ENCODE measurements at regions not wholly inside any gene's neighbourhood (a gene's known extent, or its start where the extent isn't known, plus 50 kb on each side); places are given as distances from the start of the nearest gene placed in this dataset.

- no peak for DNase-seq (ENCODE audit: low read depth in 2 of 2)
Measured at GRCh38 chr1:118736322-118736721, 251.8 kb downstream of the TBX15 start.

GRCh38 chr1:118717893-118718292 is 270.2 kb downstream of the TBX15 start:
- DNase-seq (ENCODE audit: low read depth in 2 of 2) = no peak

GRCh38 chr1:118716775-118717174 is 271.4 kb downstream of the TBX15 start:
- DNase-seq (ENCODE audit: low read depth in 2 of 2) = no peak

GRCh38 chr1:118711356-118711755 is 276.8 kb downstream of the TBX15 start:
- DNase-seq (ENCODE audit: low read depth in 2 of 2) = no peak

DNA sequence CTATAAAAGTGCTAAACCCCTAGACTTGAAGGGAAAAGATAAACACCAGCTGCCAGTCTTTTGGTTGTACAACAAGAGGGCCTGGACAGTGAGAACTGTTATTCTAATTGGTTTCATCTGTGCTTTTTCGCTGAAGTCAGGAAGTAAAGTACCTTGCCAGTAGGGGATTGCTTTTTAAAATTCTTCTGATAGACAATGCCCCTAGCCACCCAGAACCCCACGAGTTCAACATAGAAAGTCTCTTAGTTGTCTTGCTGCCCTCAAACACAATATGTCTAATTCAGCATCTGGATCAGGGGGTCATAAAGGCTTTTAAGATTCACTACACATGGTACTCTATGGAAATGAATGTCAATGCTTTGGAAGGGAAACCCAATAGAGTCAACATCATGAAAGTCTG is 289.2 kb downstream of the TBX15 start:
- DNase-seq (ENCODE audit: low read depth in 2 of 2) = no peak

DNA sequence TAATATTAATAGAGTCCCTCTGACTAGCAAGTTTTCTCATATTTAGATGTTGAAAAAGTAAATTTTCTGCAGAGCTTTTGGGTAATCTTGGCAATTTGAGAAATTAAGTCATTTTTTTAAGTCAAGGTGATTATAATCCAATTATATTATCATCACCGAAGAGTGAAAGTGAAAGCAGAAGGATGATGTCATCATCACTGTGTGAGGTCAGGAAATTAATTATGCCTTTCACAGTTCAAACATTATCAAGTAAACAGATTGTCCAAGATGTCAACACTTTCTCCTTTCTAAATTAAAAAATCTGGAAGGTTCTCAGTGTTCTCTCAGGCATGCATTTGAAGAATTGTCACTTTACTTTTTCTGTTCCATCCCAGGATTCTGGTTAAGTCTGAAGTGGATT is 296.0 kb downstream of the TBX15 start:
- DNase-seq (ENCODE audit: low read depth in 2 of 2) = no peak

DNA sequence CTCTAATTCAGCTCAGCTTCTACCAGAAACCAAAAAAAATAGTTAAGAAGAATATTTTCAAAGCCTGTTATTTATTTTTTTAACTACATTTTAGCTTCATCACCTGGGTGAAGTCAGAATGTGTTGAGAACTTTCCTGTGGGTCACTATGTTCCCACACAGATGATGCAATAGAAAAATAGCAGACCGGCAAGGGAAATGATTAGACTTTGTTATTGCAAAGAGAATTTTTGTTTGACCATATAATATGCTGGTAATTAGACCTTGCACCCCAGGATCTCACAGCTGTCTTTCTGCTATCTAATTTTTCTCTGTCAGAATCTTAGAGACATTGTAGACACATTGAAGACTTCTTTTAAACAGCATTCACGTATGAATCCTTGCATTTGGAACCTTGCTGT is 299.3 kb downstream of the TBX15 start:
- peak in 1 of 2 donors; percentile 69 for DNase-seq (ENCODE audit: low read depth in 2 of 2)

DNA sequence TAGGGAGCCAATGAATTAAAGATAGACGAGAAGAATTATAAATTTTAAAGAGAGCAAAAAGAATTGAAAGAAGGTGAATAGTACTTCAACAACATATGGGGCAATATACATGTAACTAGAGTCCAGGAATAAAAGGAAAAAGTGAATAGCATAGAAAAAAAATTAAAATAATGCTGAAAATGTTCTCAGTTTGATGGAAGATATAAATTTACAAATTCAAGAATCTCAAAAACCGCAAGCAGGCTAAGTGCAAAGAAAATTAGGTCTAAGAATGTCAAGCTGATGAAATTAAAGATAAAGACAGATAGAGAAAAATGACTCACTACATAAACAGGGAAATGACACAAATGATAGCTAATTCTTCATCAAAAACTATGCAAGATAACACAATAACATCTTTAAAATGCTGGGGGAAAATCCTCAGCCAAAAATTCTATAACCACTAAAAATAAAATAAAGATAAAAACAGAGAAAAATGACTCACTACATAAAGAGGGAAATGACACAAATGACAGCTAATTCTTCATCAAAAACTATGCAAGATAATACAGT is 326.3 kb downstream of the TBX15 start:
- DNase-seq (ENCODE audit: low read depth in 2 of 2) = no peak

DNA sequence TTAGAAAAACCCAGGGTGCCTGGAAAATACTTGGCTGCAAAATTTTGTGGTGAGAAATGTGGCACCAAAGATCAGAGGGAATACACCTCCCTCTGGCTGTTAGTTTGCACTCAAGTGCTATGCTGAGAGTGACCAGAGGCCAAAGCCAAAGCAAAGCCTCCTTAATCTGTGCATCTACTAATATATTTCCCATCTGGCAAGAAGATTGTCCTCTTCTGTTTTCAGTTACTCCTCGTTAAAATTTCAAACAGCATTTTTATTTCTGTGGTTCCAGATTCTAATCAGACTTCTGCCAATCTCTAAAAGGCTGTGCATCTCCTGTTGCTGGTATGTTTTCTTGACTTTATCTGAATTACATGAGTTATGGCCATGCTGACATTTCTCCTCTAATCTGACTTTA is 327.4 kb downstream of the TBX15 start:
- DNase-seq (ENCODE audit: low read depth in 2 of 2) = no peak

GRCh38 chr1:118659646-118660045 is 328.5 kb downstream of the TBX15 start:
- DNase-seq (ENCODE audit: low read depth in 2 of 2) = peak in 1 of 2 donors; percentile 3

- DNase-seq (ENCODE audit: low read depth in 2 of 2) = no peak
Measured at GRCh38 chr1:118650107-118650807, 337.9 kb downstream of the TBX15 start.

DNA sequence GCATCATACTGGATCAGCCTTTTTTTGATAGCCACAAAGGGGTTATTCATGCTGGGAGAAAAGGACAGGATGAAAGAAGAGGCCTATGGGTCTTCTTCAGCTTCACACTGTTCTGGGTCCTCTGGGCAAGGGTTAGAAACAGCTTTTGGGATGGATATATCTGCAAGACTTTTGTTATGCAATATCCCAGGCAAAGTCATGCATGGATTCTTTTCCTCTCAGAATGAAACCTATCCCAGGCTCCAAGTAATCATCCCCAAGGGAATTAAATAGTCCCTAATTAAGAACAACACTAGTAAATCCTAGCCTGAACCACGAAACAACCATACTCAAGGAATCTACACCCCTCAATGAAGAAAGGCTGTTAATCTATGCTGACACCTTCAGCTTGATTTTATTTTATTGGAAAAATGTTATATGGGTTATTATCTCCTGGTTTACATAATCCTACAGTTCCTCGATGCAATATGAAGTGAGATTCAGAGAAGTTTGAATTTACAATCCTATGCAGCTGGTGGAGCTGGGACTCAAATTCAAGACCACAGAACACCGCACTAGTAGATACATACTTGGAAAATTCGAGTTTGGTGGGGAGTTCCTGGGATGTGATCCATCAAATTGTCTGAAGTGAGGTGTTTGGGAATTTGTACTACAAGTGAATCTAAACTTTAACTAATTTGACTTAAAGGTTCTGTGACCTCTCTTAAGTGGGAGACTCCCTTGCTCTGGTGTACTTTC is 338.6 kb downstream of the TBX15 start:
- no peak for DNase-seq (ENCODE audit: low read depth in 2 of 2)

DNA sequence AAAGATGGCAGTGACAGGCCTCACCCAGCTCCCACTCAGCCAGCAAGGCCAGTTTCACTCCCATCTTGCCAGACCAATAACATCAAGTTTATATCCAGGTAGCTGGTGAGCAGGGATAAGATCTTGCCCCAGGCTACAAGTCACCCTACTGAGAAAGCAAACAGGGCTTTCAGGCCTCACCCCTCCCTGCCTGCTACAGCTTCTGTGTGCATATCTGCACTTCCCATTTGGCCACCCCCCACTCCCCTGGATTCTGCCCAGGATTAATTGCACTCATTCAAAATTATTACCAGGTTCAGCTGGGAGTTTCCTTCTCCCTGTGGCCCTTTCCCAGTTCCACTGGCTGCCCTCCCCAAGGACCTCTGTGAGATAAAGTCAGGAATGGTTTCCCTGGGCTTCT is 352.1 kb downstream of the TBX15 start:
- no peak for DNase-seq (ENCODE audit: low read depth in 2 of 2)

DNA sequence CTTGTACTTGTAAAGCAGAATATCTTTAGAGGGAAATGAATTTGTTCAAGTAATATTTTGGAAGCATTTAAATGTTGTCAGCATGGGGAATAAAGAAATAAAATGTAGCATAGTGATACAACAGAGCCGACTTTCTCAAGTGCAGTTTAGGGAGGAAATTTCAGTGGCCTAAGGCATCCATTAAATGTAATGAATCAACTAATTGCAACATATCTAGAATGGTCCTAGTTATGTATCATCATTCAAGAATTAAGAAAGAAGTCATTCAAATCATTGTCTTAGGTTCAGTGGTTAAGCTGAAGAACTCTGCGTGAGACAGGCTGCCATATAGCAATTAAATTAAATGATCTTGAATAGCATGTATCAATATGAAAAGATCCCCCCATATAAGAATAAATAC is 360.7 kb downstream of the TBX15 start:
- no peak for DNase-seq (ENCODE audit: low read depth in 2 of 2)

GRCh38 chr1:118621839-118622238 is 366.3 kb downstream of the TBX15 start:
- no peak for DNase-seq (ENCODE audit: low read depth in 2 of 2)

DNA sequence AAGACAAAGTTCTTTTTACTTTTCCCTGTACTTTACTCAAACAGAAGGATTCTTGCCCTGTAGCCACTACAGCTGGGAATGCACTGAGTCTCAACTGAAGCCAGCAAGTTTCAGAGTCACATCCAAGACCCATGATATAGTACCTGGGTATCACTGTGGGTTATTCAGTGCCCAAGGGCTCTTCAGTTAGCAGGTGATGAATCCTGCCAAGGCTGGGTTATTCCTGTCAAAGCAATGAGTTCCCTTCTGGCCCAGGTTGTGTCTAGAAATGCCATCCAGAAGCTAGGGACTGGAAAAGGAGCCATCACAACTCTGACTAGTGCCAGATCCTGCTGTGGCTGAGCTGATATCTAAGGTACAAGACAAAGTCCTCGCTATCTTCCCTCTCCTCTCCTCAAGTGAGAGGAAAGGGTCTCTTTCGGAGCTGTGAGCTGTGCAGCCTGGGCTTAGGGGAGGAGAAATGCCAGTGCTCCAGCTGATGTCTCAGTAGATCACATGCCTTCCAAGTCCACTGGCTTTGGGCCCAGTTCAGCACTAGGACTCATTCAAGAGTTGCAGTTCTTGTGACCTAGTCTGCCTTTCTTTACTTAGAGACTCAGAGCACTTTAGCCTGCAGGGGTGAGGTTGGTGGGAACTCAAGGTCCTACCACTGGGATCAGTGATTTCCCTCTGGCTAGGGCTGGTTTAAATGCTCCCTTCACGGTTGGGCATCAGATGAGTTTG is 369.4 kb downstream of the TBX15 start:
- DNase-seq (ENCODE audit: low read depth in 2 of 2) = no peak

- DNase-seq (ENCODE audit: low read depth in 2 of 2) = no peak
Measured at GRCh38 chr1:118617916-118618315, 370.2 kb downstream of the TBX15 start.

DNA sequence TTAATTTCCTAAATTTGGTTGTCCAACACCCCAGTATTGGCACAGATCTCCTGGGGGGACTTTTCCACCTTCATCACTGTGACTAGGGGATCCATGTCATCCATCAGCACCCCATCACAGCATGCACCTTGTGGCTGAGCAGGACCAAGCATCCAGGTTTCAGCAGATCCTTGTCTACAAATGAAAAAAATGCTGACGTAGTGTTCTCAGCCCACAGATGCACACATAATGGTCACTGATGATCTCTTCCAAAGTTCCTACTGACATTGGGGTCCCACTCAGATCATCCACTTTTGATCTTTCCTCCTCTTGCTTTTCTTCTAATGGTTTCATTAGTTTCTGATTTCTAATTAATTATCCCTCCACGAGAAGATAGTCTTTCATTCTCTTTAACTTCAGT is 373.1 kb downstream of the TBX15 start:
- no peak for DNase-seq (ENCODE audit: low read depth in 2 of 2)

- DNase-seq (ENCODE audit: low read depth in 2 of 2) = no peak
Measured at GRCh38 chr1:118589238-118589846, 398.8 kb downstream of the TBX15 start.

DNA sequence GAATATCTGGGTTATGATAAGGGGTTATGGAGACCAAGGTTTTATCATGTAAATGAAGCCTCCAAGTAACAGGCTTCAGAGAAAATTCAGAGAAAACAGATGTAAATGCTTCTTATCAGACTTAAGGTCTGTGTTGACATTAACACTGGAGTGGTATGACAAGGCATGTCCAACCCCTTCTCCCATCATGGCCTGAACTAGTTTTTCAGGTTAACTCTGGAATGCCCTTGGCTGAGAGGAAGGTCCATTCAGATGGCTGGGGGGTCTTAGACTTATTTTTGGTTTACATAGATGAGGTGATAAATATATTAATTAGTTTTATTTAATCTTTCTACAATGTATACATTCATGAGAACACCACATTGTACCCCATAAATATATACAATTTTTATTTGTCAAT is 399.6 kb downstream of the TBX15 start:
- DNase-seq (ENCODE audit: low read depth in 2 of 2) = no peak

- DNase-seq (ENCODE audit: low read depth in 2 of 2) = no peak
Measured at GRCh38 chr1:118578276-118578675, 393.2 kb upstream of the SPAG17 start.

DNA sequence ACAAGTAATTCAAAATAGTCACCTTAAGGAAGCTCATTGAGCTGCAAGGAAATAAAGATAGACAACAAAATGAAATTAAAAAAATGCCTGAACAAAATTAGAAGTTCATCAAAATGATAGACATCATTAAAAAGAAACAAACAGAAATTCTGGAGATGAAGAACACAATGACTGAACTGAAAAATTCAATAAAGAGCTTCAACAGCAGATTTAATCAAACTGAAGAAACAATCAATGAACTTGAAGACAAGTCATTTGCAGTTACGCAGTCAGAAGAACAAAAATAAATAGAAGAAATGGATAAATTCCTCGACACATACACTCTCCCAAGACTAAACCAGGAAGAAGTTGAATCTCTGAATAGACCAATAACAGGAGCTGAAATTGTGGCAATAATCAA is 390.0 kb upstream of the SPAG17 start:
- no peak for DNase-seq (ENCODE audit: low read depth in 2 of 2)

Measured in dermis microvascular lymphatic vessel endothelial cell (primary cell).